ENCODE measurements at regions not wholly inside any gene's neighbourhood (a gene's known extent, or its start where the extent isn't known, plus 50 kb on each side); places are given as distances from the start of the nearest gene placed in this dataset.

DNA sequence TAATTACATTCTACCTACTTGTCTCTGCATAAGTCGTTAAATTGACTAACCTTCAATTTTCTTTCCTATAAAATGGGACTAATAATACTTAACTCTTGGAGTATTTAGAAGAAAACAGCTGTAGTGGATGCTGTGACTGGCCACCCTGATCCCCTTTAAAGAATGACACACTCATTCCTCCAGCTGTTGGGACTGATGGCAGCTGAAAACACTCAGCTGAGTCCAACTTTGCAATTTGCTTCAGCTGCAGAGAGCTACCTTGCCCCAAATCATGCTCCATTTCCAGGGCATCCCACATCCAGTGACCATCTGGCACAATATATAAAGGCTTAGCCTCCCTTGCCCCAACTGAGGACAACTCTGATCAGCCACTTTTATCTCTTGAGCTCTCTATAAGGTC lies 89.1 kb downstream of the MID1IP1 start:
- no peak for DNase-seq

DNA sequence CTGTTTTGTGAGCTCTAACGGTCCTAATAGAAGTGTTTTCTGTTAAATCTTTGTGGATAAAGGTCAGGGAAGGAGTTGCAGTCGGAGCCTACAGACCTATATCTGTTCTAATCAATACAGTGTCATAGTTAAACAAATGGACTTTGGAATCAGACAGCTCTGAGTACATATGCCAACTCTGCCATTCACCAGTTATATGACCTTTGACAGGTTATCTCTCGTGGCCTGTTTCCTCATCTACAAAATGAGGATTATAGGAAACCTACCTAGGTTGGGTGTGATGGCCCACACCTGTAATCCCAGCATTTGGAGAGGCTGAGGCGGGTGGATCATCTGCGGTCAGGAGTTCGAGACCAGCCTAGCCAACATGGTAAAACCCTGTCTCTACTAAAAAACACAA lies 89.7 kb downstream of the MID1IP1 start:
- DNase-seq: no peak

DNA sequence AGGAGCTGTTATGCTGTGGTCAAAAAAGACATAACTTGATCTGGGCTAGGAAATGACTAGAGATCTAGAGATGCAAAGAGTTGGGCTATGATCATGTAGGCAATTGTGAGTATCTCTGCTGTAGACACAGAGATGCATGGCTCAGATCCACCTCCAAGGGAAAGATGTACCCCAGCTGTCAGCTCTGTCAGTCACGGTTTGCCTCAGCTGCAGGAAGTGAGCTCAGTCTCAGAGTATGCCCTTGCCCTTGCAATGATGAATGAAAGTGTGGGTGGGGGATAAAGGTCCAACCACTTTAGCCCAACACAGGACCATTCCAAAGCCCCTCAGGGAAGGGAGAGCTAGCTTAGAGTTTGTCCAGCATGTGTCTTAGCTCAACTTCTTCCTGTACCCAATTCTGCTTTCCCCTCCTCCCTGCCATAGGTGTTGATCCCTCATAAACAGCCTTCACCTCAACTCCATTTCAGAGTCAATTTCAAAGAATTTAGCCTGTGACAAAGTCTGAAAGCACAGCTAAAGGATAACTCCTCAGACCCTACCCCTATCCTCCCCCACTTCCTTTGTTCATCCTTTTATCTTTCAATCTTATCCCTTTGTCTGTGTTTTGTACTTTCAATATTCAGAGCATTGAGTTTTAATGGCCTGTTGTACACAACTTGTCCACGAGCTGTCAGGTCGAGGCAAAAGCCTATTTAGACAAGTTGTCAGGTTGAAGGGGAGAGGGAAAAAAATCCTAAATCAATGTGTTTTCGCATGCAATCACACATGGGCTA lies 90.6 kb downstream of the MID1IP1 start:
- DNase-seq: no peak

DNA sequence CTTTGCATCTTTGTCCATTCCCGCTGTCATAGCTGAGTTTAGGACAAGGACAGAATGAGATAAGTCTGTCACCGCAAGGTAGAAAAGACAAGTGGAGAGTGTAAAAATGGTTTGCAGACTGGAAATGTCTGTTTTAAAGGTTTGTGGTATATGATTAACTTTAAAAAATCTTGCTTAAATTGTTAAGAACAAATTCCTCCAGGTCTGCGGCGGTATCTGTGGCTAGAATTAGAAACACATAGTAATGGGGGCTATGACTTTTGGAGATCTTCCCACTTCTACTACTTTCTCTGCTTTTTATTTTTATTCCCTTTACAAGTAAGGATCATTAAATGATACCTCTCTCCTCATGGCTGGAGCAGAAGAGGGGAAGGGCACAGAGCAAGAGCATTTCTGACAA lies 92.2 kb downstream of the MID1IP1 start:
- no peak for DNase-seq

GRCh38 chrX:38895775-38896174 lies 94.5 kb downstream of the MID1IP1 start:
- DNase-seq: no peak

DNA sequence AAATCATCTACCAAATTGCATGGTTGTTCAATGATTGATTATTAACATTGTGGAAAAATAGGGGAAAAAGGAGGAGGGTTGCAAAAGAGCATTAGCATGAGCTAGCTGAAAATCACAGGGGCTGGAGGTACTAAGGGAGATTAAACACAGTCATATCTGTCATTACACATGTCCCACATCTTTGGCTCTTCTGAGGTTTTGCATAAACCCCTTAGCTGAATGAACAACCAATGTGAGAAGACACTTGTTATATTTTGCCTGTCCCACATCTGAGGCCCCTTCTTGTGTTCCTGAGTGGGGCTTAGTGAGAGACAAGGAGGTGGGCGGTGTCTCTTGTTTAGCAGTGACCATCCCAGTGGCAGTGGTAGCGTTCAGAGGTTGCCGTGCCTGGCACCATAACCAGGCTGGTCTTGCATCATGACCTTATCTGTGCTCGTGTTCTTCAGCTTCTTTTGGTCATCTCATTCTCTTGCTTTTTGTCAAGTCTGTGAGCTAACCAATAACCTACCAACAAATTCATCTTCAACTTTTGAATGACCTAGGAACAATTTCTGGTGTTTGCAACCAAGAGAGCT lies 95.6 kb downstream of the MID1IP1 start:
- DNase-seq: no peak

DNA sequence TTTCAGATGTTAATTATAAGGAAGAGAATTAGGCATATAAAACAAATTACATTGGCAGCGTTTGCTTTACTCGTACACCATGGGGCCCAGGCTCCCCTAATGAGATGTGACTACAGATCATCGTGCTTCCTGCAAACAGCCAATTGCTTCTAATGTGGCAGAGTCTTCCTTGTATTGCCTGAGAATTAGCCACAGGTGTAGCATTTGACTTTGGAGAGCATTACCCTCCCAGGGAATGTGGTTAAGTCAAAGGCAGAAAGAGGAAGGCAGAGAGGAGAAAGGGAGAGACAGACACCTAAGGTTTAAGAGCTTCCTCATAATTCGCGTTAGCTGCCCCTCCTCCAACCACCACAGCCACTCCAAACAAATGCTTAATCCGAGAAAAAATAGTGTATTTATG lies 97.0 kb downstream of the MID1IP1 start:
- no peak for DNase-seq

DNA sequence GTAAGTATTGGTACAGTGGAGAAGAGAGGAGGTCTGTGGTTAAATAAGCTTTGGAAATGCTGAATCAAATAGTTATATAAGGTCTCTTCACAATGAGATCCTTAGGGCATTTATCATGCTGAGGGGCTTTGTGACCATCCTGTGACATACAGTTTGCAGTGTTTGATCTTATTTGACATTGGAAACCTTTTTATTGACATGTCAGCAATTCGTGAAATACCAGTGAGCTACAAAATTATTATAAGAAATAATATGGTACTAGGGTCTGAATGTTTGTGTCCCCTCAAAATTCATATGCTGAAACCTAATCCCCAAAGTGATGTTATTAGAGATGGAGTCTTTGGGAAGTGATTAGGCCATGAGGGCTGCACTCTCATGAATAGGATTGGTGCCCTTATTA lies 98.4 kb downstream of the MID1IP1 start:
- DNase-seq: no peak

DNA sequence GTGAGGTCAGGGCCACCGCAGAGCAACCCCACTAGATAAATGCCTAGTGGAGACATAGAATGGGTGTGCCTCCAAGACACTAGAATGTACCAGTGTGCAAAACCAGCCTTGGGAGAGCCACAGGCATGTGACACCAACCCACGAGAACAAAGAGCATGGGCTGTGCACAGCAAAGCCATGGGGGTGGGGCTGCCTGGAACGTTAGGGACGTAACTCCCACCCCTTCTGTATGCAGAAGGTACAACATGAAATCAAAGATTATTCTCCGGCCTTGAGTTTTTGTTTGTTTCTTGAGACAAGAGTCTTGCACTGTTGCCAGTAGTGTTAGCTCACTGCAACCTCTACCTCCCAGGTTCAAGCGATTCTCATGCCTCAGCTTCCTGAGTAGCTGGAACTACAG lies 99.5 kb downstream of the MID1IP1 start:
- DNase-seq: no peak

- no peak for DNase-seq
Observed at GRCh38 chrX:38902972-38903492, 101.8 kb downstream of the MID1IP1 start.

GRCh38 chrX:38916801-38917200 lies 115.5 kb downstream of the MID1IP1 start:
- no peak for DNase-seq

DNA sequence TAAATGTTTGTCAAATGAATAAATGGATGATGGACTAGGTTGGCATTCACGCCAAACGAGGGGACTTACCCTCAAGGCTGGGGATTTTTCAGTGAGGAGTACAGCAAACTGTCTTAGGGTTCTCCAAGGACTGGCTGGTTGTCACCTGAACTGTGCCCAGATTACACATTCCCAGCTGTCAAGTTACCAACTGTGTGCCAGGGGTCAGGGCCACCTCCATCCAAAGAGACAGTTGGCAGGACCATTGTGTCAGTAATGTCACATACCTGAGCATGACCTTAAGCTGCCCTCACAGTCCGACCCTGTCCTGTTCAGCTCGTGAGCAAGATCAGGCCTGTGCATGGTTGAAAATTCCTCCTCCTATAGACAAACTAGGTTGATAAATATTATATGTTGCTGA lies 116.7 kb downstream of the MID1IP1 start:
- DNase-seq: no peak

DNA sequence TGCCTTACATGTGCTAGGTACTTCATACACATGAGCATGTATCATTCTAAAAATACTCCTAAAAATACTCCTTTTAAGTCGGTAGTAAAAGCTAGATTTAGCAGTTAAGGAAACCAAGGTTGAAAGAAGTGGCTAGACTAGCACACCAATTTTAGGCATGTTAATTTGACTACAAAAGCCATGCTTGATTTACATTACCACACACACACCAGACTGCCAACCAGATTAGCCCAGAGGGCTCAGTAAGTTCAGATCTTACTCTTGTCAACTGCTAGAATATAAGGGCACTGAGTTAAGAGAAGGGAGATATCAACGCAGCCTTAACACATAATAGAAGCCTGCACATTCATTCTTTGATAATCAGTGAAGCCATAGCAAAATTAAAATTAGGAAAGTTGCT lies 117.9 kb downstream of the MID1IP1 start:
- DNase-seq: no peak

GRCh38 chrX:38919853-38920528 lies 118.7 kb downstream of the MID1IP1 start:
- DNase-seq: no peak

- DNase-seq: no peak
Observed at GRCh38 chrX:38923451-38923969, 122.3 kb downstream of the MID1IP1 start.

DNA sequence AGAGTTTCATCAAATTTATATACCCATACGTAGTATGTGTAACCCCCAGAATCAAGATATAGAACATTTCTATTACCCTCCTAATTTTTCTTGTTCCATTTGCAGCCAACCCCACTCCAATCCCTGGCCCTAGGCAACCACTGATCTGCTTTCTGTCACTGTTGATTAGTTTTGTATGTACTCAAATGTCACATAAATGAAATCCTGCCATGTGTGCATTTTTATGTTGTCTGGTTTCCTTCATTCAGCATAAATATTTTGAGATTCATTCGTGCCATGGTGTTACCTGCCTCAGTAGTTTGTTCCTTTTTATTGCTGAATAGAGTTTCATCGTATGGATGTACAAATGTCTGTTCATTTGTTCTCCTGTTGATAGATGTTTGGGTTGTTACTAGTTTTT lies 126.3 kb downstream of the MID1IP1 start:
- DNase-seq: no peak

DNA sequence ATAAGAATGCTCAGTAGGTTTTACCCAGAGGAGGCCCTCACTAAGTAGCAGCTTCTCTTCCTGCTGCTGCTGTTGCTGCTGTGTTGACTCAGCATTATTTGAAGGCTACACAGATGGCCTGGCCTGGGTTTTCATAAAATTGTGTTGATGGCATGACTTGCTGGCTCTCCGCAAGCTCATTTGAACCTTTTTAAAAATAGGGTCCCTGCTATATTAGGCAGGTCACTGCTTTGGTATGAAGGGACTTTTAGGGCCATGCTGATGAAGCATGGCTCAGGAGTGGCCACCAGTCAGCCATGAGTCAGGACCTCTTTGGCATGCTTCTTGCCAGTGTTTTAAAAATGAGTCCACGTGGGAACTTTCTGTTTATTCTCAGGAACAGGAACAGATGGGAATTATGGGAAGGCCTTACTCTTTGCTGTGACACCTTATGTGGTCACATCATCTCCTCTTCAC lies 128.7 kb downstream of the MID1IP1 start:
- DNase-seq: no peak

DNA sequence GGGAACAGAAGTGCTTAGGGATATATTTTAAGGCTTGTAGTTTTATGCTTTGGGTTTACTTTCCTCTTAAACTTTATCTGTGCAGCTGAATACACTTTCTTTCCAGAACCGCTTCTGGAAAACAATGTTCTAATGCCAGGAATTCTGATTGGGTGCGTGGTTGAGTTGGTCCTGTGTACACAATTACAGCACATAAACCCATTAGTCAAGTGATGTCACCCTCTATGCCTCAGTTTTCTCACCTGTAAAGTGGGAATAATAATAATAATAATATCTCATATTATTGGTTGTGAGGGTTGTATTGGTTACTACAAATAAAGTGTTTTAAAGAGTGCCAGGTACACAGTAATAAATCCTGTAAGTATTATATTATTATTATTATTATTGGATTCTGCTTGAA lies 129.2 kb downstream of the MID1IP1 start:
- no peak for DNase-seq

- no peak for DNase-seq
Observed at GRCh38 chrX:38935561-38935960, 134.3 kb downstream of the MID1IP1 start.

GRCh38 chrX:38937400-38937799 lies 136.1 kb downstream of the MID1IP1 start:
- DNase-seq: no peak

DNA sequence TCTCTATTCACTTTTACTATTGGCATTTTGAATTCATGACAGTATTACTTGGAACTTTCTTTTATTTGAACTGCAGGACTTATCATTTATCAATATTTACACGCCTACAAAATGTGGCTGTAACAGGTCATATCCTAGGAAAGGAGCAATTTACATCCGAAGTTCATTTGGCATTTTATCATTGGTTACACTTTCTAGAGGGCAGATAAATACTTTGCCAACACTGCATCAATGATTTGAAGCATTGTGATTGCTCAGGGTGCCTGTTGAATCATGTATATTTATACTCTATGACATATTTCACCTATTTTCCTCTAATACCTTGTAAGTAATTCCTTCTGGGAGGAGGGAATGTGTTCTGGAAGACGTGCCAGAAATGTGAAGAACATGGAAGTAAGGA lies 136.7 kb downstream of the MID1IP1 start:
- no peak for DNase-seq

- no peak for DNase-seq
Observed at GRCh38 chrX:38939067-38939466, 137.8 kb downstream of the MID1IP1 start.

- DNase-seq: no peak
Observed at GRCh38 chrX:38940547-38940946, 139.3 kb downstream of the MID1IP1 start.

- no peak for DNase-seq
Observed at GRCh38 chrX:38941675-38942074, 140.4 kb downstream of the MID1IP1 start.

Data from DMS79 (cell line).